ENCODE measurements at regions not wholly inside any gene's neighbourhood (a gene's known extent, or its start where the extent isn't known, plus 50 kb on each side); places are given as distances from the start of the nearest gene placed in this dataset.

- DNase-seq, result no peak
These were observed 369.2 kb downstream of the PLK2 start for GRCh38 chr5:58090704-58091103.

GRCh38 chr5:58088941-58089340, 370.9 kb downstream of the PLK2 start:
- no peak for DNase-seq

GRCh38 chr5:58087905-58088304, 372.0 kb downstream of the PLK2 start:
- no peak for DNase-seq

GRCh38 chr5:58087123-58087522, 372.8 kb downstream of the PLK2 start:
- no peak for DNase-seq

- DNase-seq, result no peak
These were observed 374.1 kb downstream of the PLK2 start for GRCh38 chr5:58085800-58086199.

- DNase-seq, result no peak
These were observed 378.5 kb downstream of the PLK2 start for GRCh38 chr5:58081435-58081834.

GRCh38 chr5:58080573-58080972, 379.3 kb downstream of the PLK2 start:
- DNase-seq, result no peak

- no peak for DNase-seq
These were observed 381.9 kb downstream of the PLK2 start for GRCh38 chr5:58077966-58078365.

GRCh38 chr5:58077416-58077815, 382.5 kb downstream of the PLK2 start:
- no peak for DNase-seq

- no peak for DNase-seq
These were observed 383.2 kb downstream of the PLK2 start for GRCh38 chr5:58076483-58077257.

GRCh38 chr5:58075907-58076306, 384.0 kb downstream of the PLK2 start:
- no peak for DNase-seq

- DNase-seq, result no peak
These were observed 385.2 kb downstream of the PLK2 start for GRCh38 chr5:58074717-58075116.

GRCh38 chr5:58074222-58074621, 385.7 kb downstream of the PLK2 start:
- DNase-seq, result no peak

- DNase-seq, result no peak
These were observed 386.6 kb downstream of the PLK2 start for GRCh38 chr5:58073243-58073642.

GRCh38 chr5:58072300-58072965, 387.5 kb downstream of the PLK2 start:
- no peak for DNase-seq

GRCh38 chr5:58071566-58071965, 388.3 kb downstream of the PLK2 start:
- DNase-seq, result no peak

- no peak for DNase-seq
These were observed 390.0 kb downstream of the PLK2 start for GRCh38 chr5:58069846-58070245.

GRCh38 chr5:58069016-58069705, 390.7 kb downstream of the PLK2 start:
- no peak for DNase-seq

- no peak for DNase-seq
These were observed 393.3 kb downstream of the PLK2 start for GRCh38 chr5:58066557-58066956.

GRCh38 chr5:58066076-58066475, 393.8 kb downstream of the PLK2 start:
- no peak for DNase-seq

GRCh38 chr5:58064801-58065200, 395.1 kb downstream of the PLK2 start:
- no peak for DNase-seq

GRCh38 chr5:58060996-58061395, 398.9 kb downstream of the PLK2 start:
- DNase-seq, result no peak

- DNase-seq, result no peak
These were observed 402.6 kb downstream of the PLK2 start for GRCh38 chr5:58057324-58057723.

GRCh38 chr5:58056546-58056945, 403.3 kb downstream of the PLK2 start:
- no peak for DNase-seq

Data from NCI-H187 treated with DMSO at 0.1 percent for 48 hours (cell line).